OCI-LY7 (cell line): ENCODE measurements at regions not wholly inside any gene's neighbourhood (a gene's known extent, or its start where the extent isn't known, plus 50 kb on each side); places are given as distances from the start of the nearest gene placed in this dataset.

Experiments used
- BruUV-seq: library from RNA; stranded (reverse); fragments of 400-500 nt; replicated peaks from 2 replicates; lab custom pipeline; 2021; lab: Mats Ljungman, UMichigan
- CTCF ChIA-PET: fragments of 300-600 bp; sonication (Branson Sonifier 250); formaldehyde crosslinking; loops from one replicate; lab custom pipeline; 2022; ENCODE audit warnings: antibody characterized with exemption; ENCODE audit not compliant: unreplicated experiment; lab: Charles Lee
- POLR2A ChIA-PET: fragments of 300-600 bp; sonication (Branson Sonifier 250); formaldehyde crosslinking; loops from one replicate; lab custom pipeline; 2022; ENCODE audit warnings: antibody characterized with exemption; lab: Charles Lee
- DNase-seq: peaks from one replicate; pipeline ENCODE4 v3.0.0-alpha.2; 2015; ENCODE audit warnings: low spot score
- H2AFZ ChIP-seq: fragments of 200-600 bp; sonication (generic), shearing (Covaris generic); 2 replicates; pipeline ENCODE4 v1.6.1; 2014; ENCODE audit warnings: mild to moderate bottlenecking, antibody characterized with exemption, low read length, moderate library complexity
- H3K27ac ChIP-seq: fragments of 200-600 bp; sonication (generic); 2 replicates; pipeline ENCODE4 v1.5.1; 2014; ENCODE audit warnings: mixed run types, low read depth, mild to moderate bottlenecking, moderate library complexity, low read length, inconsistent platforms; ENCODE audit not compliant: poor library complexity, severe bottlenecking
- H3K36me3 ChIP-seq: fragments of 200-600 bp; sonication (generic); 2 replicates; pipeline ENCODE4 v1.6.1; 2014; ENCODE audit warnings: mild to moderate bottlenecking, antibody characterized with exemption, low read length, moderate library complexity, mixed read lengths; ENCODE audit not compliant: insufficient read depth
- H3K4me1 ChIP-seq: fragments of 200-600 bp; sonication (generic); 2 replicates; pipeline ENCODE4 v1.5.1; 2014; ENCODE audit warnings: mild to moderate bottlenecking, low read length; ENCODE audit not compliant: insufficient read depth, poor library complexity, severe bottlenecking
- H3K4me2 ChIP-seq: fragments of 200-600 bp; sonication (generic); 2 replicates; pipeline ENCODE4 v1.6.1; 2014; ENCODE audit warnings: mild to moderate bottlenecking, low read length
- H3K4me3 ChIP-seq: fragments of 200-600 bp; sonication (generic); 2 replicates; pipeline ENCODE4 v1.5.1; 2014; ENCODE audit warnings: mild to moderate bottlenecking, low read depth, low read length; ENCODE audit not compliant: poor library complexity, severe bottlenecking
- H3K79me2 ChIP-seq: fragments of 200-600 bp; sonication (generic); 2 replicates; pipeline ENCODE4 v1.6.1; 2016; ENCODE audit warnings: low read depth, mild to moderate bottlenecking, low read length, moderate library complexity, mixed read lengths; ENCODE audit not compliant: insufficient read depth
- H3K9me2 ChIP-seq: fragments of 200-600 bp; sonication (generic); 2 replicates; pipeline ENCODE4 v1.6.1; 2016; ENCODE audit warnings: mild to moderate bottlenecking, low read length, mixed read lengths; ENCODE audit not compliant: insufficient read depth
- H3K9me3 ChIP-seq: fragments of 200-600 bp; sonication (generic); 2 replicates; pipeline ENCODE4 v1.6.1; 2014; ENCODE audit warnings: mild to moderate bottlenecking, mixed run types, low read length, mixed read lengths
- H4K20me1 ChIP-seq: fragments of 200-600 bp; sonication (generic); 2 replicates; pipeline ENCODE4 v1.6.1; 2014; ENCODE audit warnings: mild to moderate bottlenecking, antibody characterized with exemption, low read length, moderate library complexity, mixed read lengths; ENCODE audit not compliant: insufficient read depth
- EZH2phosphoT487 ChIP-seq: fragments of 200-600 bp; sonication (generic); IDR thresholded peaks from 2 replicates; pipeline ENCODE4 v1.6.1; 2018; ENCODE audit warnings: low read depth, borderline replicate concordance, mild to moderate bottlenecking, mixed run types, antibody characterized with exemption, low read length, moderate library complexity, mixed read lengths
- intact Hi-C: fragments of 100-400 bp; cut with micrococcal nuclease; formaldehyde crosslinking; loops from one replicate; pipeline ENCODE4 v1.10.0; 2022; ENCODE audit not compliant: unreplicated experiment
- TF ChIP-seq, protein P1 (sequence below): fragments of 200-600 bp; sonication (generic); conservative IDR thresholded peaks from 2 replicates; pipeline ENCODE4 v1.5.1; 2014; ENCODE audit warnings: mild to moderate bottlenecking, antibody characterized with exemption, low read length, moderate library complexity, mixed read lengths

DNA sequence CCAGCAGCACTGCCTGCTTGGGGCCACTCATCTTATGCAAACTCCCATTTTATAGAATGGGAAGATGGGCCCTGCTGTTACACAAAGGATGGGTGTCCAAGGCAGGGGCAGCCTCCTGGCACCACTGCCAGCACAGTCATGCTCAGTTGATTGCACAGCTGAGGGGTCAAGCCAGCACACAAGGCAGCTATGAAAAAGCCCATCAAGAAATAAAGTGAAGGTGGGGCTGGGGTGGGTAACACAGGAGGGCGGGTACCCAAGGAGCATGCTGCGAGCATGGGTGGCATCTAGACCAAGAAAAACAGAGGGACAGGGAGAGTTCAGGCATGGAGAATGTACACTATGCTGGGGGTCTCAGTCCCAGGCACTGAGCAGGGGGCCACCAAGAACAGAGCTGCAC is 74.7 kb upstream of the UNC5B start:
- Histone ChIP-seq H3K9me3 (no peaks in the 10 kb centered on the region), H4K20me1 (no peaks in the 10 kb centered on the region), H3K79me2 (no peaks in the 10 kb centered on the region), H3K4me2 (no peak overlapping the region), H3K4me1 (no peaks in the 10 kb centered on the region), H3K27ac (no peak overlapping the region), H3K9me2 (no peaks in the 10 kb centered on the region), H3K36me3 (no peaks in the 10 kb centered on the region), H2AFZ (no peak overlapping the region), H3K4me3 (no peak overlapping the region)
- ChIA-PET POLR2A (interaction anchor here (0.6 kb wide), 2 partner anchors 13 to 369 kb away, joined by 3 to 4 read pairs; no protein-coding TSS in a partner anchor), CTCF (interaction anchor here (0.6 kb wide), 1 partner anchor 1276 kb away, joined by 5 read pairs; no protein-coding TSS in a partner anchor)
- intact Hi-C loops: no loop called here
- BruUV-seq: no TSS peak
- DNase-seq: no peak
- TF ChIP-seq, protein P1, sequence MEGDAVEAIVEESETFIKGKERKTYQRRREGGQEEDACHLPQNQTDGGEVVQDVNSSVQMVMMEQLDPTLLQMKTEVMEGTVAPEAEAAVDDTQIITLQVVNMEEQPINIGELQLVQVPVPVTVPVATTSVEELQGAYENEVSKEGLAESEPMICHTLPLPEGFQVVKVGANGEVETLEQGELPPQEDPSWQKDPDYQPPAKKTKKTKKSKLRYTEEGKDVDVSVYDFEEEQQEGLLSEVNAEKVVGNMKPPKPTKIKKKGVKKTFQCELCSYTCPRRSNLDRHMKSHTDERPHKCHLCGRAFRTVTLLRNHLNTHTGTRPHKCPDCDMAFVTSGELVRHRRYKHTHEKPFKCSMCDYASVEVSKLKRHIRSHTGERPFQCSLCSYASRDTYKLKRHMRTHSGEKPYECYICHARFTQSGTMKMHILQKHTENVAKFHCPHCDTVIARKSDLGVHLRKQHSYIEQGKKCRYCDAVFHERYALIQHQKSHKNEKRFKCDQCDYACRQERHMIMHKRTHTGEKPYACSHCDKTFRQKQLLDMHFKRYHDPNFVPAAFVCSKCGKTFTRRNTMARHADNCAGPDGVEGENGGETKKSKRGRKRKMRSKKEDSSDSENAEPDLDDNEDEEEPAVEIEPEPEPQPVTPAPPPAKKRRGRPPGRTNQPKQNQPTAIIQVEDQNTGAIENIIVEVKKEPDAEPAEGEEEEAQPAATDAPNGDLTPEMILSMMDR: no peak
- no peak for TF ChIP-seq EZH2phosphoT487

DNA sequence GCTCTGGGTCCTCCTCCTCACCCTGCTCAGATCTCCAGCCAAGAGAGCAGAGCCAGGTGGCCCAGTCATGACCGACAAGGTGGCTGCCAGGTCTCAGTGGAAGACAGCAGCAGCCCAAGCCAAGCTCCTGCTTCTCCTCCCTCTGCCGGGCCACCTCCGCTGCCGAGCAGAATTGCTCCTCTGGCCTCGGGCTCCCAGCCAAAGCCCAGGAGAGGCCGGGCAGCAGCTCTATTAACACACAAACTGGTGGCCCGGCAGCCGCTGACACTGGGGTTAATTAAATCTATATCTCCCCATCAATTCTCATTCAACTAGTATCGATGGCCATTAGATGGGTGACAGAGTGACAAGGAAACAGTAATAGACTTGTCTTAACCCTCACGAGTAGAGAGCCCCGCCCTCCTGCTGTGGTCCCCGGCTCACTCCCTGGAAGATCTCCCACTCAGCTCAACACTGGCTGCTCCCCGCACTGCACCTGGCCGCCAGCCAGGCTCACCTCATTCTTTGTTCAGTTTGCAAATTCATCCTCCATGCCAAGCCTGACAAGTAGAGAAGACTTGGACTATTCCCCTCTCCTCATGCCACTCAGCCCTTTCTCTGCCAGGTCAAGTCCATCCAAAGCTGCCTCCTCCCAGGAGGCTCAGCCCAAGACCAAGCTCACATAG is 74.1 kb upstream of the UNC5B start:
- Histone ChIP-seq H3K9me3 (no peaks in the 10 kb centered on the region), H3K27ac (no peak overlapping the region), H3K4me2 (no peak overlapping the region), H4K20me1 (no peaks in the 10 kb centered on the region), H3K4me3 (no peak overlapping the region), H3K4me1 (no peaks in the 10 kb centered on the region), H3K9me2 (no peaks in the 10 kb centered on the region), H3K79me2 (no peaks in the 10 kb centered on the region), H2AFZ (no peak overlapping the region), H3K36me3 (no peaks in the 10 kb centered on the region)
- CTCF ChIA-PET: no interaction called here
- POLR2A ChIA-PET: no interaction called here
- intact Hi-C loops: no loop called here
- DNase-seq: no peak
- no peak for TF ChIP-seq EZH2phosphoT487
- TF ChIP-seq, protein P1: no peak
- no TSS peak for BruUV-seq

- CTCF ChIA-PET: no interaction called here
- Histone ChIP-seq H3K9me3 (no peaks in the 10 kb centered on the region), H3K79me2 (no peaks in the 10 kb centered on the region), H3K4me1 (no peaks in the 10 kb centered on the region), H3K27ac (no peak overlapping the region), H2AFZ (no peak overlapping the region), H4K20me1 (no peaks in the 10 kb centered on the region), H3K4me3 (no peak overlapping the region), H3K4me2 (no peak overlapping the region), H3K36me3 (no peaks in the 10 kb centered on the region), H3K9me2 (no peaks in the 10 kb centered on the region)
- intact Hi-C loops: no loop called here
- BruUV-seq: no TSS peak
- POLR2A ChIA-PET: no interaction called here
- no peak for TF ChIP-seq EZH2phosphoT487
- TF ChIP-seq, protein P1: no peak
- DNase-seq: no peak
These were observed 70.8 kb upstream of the UNC5B start for GRCh38 chr10:71141528-71141927.
